ENCODE measurements at regions not wholly inside any gene's neighbourhood (a gene's known extent, or its start where the extent isn't known, plus 50 kb on each side); places are given as distances from the start of the nearest gene placed in this dataset.

DNA sequence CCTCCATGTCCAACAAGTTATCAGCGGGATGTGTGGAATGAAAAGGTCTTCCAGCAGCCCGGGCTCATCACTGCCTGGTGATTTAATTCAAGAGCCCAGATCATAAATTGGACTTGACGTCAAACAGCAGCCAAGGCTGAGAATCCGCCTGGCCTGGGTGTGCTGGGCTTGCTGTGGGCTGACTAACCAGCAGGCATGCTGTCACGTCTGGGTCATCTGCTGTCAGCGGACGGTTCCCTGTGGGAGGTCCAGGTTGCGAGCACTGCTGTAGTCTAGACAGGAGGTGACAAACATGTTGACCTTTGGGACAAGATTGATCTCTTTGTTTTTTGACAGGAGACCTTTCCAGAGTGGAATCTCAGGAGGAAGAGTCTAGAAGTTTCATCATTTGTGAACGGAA lies 289.7 kb downstream of the OSTF1 start:
- TF ChIP-seq CEBPB (IDR thresholded peaks at IDR 0.05) (no peak), RFX5 (IDR thresholded peaks at IDR 0.05) (no peak), EP300 (IDR thresholded peaks at IDR 0.05) (no peak), SMC3 (IDR thresholded peaks at IDR 0.05) (no peak), FOSL2 (IDR thresholded peaks at IDR 0.05) (no peak), FOSL2 (CRISPR knock-in tag; IDR thresholded peaks at IDR 0.05) (no peak), MYC (IDR thresholded peaks at IDR 0.05; ENCODE audit: borderline replicate concordance, low read length) (no peak)
- TF ChIP-seq, protein P1, sequence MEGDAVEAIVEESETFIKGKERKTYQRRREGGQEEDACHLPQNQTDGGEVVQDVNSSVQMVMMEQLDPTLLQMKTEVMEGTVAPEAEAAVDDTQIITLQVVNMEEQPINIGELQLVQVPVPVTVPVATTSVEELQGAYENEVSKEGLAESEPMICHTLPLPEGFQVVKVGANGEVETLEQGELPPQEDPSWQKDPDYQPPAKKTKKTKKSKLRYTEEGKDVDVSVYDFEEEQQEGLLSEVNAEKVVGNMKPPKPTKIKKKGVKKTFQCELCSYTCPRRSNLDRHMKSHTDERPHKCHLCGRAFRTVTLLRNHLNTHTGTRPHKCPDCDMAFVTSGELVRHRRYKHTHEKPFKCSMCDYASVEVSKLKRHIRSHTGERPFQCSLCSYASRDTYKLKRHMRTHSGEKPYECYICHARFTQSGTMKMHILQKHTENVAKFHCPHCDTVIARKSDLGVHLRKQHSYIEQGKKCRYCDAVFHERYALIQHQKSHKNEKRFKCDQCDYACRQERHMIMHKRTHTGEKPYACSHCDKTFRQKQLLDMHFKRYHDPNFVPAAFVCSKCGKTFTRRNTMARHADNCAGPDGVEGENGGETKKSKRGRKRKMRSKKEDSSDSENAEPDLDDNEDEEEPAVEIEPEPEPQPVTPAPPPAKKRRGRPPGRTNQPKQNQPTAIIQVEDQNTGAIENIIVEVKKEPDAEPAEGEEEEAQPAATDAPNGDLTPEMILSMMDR (IDR thresholded peaks at IDR 0.05), result no peak
- TF ChIP-seq, protein P2, sequence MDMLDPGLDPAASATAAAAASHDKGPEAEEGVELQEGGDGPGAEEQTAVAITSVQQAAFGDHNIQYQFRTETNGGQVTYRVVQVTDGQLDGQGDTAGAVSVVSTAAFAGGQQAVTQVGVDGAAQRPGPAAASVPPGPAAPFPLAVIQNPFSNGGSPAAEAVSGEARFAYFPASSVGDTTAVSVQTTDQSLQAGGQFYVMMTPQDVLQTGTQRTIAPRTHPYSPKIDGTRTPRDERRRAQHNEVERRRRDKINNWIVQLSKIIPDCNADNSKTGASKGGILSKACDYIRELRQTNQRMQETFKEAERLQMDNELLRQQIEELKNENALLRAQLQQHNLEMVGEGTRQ (IDR thresholded peaks at IDR 0.05), result no peak
